ENCODE measurements at regions not wholly inside any gene's neighbourhood (a gene's known extent, or its start where the extent isn't known, plus 50 kb on each side); places are given as distances from the start of the nearest gene placed in this dataset.

DNA sequence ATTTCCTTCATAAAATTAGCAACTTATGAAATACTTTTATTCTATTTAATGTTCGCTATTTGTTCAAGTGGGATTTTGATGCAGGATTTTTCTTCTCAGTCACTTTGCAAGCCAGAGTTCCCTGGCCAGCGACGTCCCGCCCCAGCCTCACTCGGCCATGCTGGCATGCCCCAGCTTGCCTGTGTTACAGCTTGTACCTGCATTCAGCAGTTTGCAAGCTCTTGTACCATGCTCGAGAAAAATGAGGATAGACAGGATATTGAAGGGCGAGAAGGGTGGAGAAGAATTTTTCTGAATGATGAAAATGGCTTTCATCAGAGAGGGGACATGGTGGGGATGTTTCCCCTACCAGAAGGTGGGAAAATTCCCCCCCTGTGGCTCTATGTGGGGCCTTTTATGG, 2180.2 kb upstream of the PCDH20 start:
- H3K27ac Mint-ChIP-seq (ENCODE audit: unreplicated experiment), result no peak overlapping the region
- peaks cover 5% of the 10 kb centered on the region for H3K9me3 Mint-ChIP-seq (ENCODE audit: low read depth)
- no peaks in the 10 kb centered on the region for H3K4me1 Mint-ChIP-seq (ENCODE audit: low read depth)

DNA sequence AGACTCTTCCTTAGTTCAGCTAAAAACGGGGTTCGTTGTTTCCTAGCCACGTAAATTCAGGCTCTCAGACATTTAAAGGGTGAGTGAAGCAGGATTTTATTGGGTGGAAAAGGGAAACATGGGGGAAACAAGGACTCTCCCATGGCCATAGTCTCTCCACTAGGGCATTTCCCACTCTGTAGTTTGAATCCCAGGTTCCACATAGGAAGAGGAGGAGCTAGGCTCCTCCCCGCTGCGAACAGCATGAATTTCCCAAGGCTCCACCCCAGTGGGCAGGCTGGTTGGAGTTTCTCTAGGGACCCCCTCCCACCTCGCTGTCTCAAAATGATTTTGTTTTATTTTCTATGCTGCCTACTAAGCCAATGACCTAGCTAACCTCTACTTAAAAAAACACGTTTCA, 2170.8 kb upstream of the PCDH20 start:
- TF ChIP-seq, protein P1, sequence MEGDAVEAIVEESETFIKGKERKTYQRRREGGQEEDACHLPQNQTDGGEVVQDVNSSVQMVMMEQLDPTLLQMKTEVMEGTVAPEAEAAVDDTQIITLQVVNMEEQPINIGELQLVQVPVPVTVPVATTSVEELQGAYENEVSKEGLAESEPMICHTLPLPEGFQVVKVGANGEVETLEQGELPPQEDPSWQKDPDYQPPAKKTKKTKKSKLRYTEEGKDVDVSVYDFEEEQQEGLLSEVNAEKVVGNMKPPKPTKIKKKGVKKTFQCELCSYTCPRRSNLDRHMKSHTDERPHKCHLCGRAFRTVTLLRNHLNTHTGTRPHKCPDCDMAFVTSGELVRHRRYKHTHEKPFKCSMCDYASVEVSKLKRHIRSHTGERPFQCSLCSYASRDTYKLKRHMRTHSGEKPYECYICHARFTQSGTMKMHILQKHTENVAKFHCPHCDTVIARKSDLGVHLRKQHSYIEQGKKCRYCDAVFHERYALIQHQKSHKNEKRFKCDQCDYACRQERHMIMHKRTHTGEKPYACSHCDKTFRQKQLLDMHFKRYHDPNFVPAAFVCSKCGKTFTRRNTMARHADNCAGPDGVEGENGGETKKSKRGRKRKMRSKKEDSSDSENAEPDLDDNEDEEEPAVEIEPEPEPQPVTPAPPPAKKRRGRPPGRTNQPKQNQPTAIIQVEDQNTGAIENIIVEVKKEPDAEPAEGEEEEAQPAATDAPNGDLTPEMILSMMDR (IDR thresholded peaks at IDR 0.05), result no peak
- DNase-seq (ENCODE audit: low spot score), result no peak
- Mint-ChIP-seq H3K4me3 (ENCODE audit: unreplicated experiment) (no peak overlapping the region), H3K36me3 (ENCODE audit: low read depth) (peaks cover 2% of the 10 kb centered on the region), H3K4me1 (ENCODE audit: low read depth) (no peaks in the 10 kb centered on the region), H3K27me3 (ENCODE audit: low read depth) (no peaks in the 10 kb centered on the region), H3K9me3 (ENCODE audit: low read depth) (peaks cover 15% of the 10 kb centered on the region), H3K27ac (ENCODE audit: unreplicated experiment) (no peak overlapping the region)

More for the DNA sequence above, 2180.2 kb upstream of the PCDH20 start:
- no peak overlapping the region for H3K4me3 Mint-ChIP-seq (ENCODE audit: unreplicated experiment)
- H3K27me3 Mint-ChIP-seq (ENCODE audit: low read depth), result no peaks in the 10 kb centered on the region
- H3K36me3 Mint-ChIP-seq (ENCODE audit: low read depth), result no peaks in the 10 kb centered on the region
- no peak for DNase-seq (ENCODE audit: low spot score)
- TF ChIP-seq, protein P1 (IDR thresholded peaks at IDR 0.05), result no peak

DNA sequence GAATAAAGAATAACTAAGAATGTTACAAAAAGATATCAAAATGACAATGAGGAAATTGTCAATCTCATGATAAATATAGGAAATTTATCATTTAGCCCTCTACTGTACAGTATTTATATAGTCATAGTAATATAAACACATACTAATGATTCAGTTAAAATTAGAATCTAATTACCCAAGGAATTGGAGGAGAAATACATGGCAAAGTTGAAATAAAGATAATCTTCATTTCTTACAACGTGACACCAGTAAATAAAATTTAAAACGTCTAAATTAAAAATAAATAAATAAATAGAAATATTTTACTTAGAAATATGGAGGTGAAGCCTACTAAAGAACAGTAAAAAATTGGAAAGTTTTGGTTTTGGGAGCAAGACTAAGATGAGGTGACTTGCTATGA, 2163.1 kb upstream of the PCDH20 start:
- peaks cover 22% of the 10 kb centered on the region for H3K9me3 Mint-ChIP-seq (ENCODE audit: low read depth)
- no peak overlapping the region for H3K4me3 Mint-ChIP-seq (ENCODE audit: unreplicated experiment)
- no peaks in the 10 kb centered on the region for H3K4me1 Mint-ChIP-seq (ENCODE audit: low read depth)
- no peak for DNase-seq (ENCODE audit: low spot score)
- TF ChIP-seq, protein P1 (IDR thresholded peaks at IDR 0.05), result no peak
- H3K27ac Mint-ChIP-seq (ENCODE audit: unreplicated experiment), result no peak overlapping the region
- H3K27me3 Mint-ChIP-seq (ENCODE audit: low read depth), result no peaks in the 10 kb centered on the region
- H3K36me3 Mint-ChIP-seq (ENCODE audit: low read depth), result peaks cover 3% of the 10 kb centered on the region

DNA sequence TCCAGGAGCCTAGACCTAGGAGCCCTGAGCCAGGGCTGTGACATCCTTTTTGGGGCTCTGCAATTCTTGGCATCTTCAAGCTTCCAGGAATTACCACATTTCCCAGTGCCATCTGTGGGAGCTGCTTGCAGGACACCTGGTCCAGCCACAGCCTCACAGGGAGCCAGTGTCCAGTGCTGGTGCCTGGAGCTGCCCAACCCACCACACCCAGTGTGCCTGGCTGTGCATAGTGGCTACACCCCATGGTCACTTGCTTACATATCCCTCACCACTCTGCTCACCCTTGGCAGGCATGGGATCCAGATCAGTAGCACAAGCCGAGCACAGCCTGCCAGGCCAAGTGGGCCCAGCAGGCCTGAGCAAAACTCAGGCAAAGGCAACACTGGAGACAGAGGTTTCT, 2151.4 kb upstream of the PCDH20 start:
- no peaks in the 10 kb centered on the region for H3K4me1 Mint-ChIP-seq (ENCODE audit: low read depth)
- no peaks in the 10 kb centered on the region for H3K27me3 Mint-ChIP-seq (ENCODE audit: low read depth)
- TF ChIP-seq, protein P1 (IDR thresholded peaks at IDR 0.05), result no peak
- DNase-seq (ENCODE audit: low spot score), result no peak
- no peak overlapping the region for H3K27ac Mint-ChIP-seq (ENCODE audit: unreplicated experiment)
- H3K36me3 Mint-ChIP-seq (ENCODE audit: low read depth), result no peaks in the 10 kb centered on the region
- H3K4me3 Mint-ChIP-seq (ENCODE audit: unreplicated experiment), result no peak overlapping the region
- no peaks in the 10 kb centered on the region for H3K9me3 Mint-ChIP-seq (ENCODE audit: low read depth)

DNA sequence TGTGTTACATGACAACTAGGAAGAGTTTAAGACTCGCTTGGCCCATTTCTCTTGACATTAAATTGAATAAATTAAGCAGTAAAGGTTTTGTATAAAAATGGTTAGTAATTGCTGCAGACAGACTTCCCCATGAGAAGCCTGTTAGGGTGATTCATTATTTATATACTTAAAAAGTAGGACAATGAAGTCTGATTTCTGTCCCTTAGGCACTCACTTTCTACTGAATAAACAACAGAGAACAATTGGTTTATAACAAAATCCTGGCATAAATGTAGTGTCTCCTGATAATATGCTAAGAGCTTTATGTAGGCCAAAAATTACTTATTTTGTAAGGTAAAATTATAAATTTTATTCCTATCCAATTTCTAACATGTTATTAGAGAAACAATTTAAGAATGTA, 2138.5 kb upstream of the PCDH20 start:
- H3K9me3 Mint-ChIP-seq (ENCODE audit: low read depth), result no peaks in the 10 kb centered on the region
- DNase-seq (ENCODE audit: low spot score), result no peak
- no peaks in the 10 kb centered on the region for H3K36me3 Mint-ChIP-seq (ENCODE audit: low read depth)
- H3K27ac Mint-ChIP-seq (ENCODE audit: unreplicated experiment), result no peak overlapping the region
- H3K4me3 Mint-ChIP-seq (ENCODE audit: unreplicated experiment), result no peak overlapping the region
- H3K27me3 Mint-ChIP-seq (ENCODE audit: low read depth), result no peaks in the 10 kb centered on the region
- TF ChIP-seq, protein P1 (IDR thresholded peaks at IDR 0.05), result no peak
- H3K4me1 Mint-ChIP-seq (ENCODE audit: low read depth), result no peaks in the 10 kb centered on the region
